HG03439 (cell line): ENCODE measurements at regions not wholly inside any gene's neighbourhood (a gene's known extent, or its start where the extent isn't known, plus 50 kb on each side); places are given as distances from the start of the nearest gene placed in this dataset.
"Not testable (repeated sequence)": the region's sequence is repeated elsewhere in the genome, so short reads cannot be mapped to it uniquely, and the experiment has no call there.

ENCODE experiments used
- ATAC-seq: cut with Tn5 transposase; IDR thresholded peaks from one replicate; pipeline ENCODE4 v1.9.1; 2021; ENCODE audit warnings: mild to moderate bottlenecking, moderate library complexity; ENCODE audit not compliant: unreplicated experiment

DNA sequence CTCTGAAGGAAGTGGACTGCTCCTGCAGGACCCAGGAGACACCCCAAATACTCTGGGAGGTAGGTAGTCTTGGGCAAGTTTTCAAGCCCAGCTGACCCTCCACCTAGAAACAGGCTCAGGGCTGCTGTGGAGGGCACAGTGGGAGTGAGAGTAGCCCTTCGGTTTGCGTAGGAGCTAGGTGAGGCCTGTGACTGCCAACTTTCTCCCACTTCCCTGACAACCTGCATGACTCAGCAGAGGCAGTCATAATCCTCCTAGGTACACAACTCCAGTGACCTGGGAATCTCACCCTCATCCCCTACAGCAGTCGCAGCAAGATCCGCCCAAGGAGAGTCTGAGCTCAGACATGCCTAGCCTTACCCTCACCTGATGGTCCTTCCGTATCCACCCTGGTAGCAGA is 439.1 kb downstream of the CNTNAP4 start:
- ATAC-seq = not testable (repeated sequence)

DNA sequence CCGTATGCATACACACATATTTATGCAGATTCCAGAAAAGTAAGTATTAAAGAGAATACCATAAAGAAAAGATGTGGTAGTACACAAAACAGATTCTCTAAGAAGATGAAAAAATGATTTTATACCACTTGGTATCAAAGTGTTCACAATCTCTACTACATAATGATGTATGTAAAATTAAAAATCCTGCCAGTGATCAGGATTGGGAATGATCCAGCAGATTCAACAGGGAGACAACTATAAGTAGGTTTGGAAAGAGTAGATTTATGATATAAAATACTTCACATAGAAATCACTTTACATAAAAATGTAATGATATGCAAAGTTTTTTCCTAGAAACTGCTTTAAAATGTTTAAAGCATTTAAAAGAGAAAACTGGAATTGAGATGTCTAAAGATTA is 447.0 kb downstream of the CNTNAP4 start:
- no peak for ATAC-seq

DNA sequence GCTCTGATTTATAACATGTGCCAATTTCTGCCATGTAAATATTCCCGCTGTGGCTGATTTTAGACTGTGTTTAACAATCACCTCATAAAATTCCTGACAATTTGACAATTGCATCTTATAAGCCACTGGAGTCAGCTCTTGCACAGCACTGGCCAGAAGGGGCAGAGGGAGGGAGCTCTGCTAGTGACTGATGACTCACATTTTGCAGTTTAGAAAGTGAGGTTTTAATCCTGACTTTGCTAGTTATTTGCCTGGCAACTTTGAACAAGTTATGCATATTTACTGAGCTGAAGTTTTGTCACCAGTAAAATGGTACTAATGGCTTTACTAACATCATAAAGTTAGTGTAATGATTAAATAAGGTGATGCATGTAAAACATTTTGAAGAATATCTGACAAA is 452.3 kb downstream of the CNTNAP4 start:
- ATAC-seq = no peak

DNA sequence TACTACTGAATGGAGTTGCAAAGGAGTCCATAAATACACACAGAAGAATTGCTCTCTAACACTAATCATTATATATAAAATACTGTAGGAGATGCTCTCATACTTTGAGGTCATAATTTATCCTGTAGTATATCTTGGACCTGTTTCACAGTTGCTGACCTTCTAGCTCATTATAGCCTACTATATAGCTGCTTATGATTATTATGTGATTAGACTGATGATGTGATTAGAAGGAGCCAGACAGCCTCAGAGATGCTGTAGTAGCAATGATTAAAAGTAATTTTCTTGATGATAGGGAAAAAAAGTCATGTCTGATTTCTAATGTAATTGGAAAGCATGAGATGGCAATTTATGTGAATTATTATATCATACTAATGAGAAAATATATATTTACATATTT is 455.7 kb downstream of the CNTNAP4 start:
- no peak for ATAC-seq

DNA sequence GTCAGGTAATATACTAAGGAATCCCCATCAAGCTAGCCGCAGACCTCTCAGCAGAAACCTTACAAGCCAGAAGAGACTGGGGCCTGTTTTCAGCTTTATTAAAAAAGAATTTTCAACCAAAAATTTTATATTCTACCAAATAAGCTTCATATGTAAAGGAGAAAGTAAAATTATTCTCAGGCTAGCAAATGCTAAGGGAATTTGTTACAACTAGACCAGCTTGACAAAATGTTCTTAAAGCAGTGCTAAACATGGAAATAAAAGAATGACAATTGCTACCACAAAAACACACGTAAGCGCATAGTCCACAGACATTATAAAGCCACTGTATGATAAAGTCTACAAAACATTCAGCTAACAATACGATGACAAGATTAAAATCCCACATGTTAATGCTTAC is 449.4 kb upstream of the MON1B start:
- ATAC-seq = no peak

DNA sequence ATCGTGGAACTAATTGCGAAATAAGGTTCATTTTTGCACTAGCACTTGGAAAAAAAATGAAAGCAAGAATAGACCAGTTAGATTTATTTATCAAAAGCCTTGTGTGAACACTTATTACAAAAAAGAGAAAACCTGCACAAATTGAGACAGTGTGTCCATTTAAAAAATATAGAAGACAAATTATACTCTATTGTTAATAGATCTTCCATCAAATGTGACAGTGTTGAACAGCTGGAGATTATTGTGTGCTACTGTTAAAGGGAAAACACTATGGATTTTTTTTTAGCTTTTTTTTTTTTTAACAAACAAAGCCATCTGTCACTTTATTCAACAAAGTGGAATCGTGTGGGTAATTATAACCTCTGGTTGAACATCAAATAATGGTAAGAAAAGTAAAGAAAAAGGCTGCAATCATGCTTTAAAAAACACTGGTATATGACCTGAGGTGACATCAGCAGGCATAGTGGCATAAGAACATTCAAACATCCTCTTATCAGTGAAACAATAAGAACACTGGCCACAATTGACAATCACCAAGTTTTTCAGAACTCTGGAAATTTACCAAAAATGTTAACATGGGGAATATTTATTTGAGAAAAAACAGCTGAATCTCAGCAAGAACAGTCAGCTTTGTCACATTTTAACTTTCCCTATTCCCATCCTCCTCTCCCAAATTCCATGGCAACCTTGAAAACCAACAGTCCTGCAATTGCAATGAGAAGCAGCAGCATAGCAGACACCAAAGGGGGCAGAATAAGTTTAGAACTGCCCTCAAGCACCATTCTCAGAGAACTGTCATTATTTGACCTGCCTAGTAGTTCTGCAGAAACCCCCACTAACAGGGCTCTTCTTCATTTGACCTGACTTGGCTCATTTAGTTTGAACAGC is 442.3 kb upstream of the MON1B start:
- ATAC-seq = no peak

DNA sequence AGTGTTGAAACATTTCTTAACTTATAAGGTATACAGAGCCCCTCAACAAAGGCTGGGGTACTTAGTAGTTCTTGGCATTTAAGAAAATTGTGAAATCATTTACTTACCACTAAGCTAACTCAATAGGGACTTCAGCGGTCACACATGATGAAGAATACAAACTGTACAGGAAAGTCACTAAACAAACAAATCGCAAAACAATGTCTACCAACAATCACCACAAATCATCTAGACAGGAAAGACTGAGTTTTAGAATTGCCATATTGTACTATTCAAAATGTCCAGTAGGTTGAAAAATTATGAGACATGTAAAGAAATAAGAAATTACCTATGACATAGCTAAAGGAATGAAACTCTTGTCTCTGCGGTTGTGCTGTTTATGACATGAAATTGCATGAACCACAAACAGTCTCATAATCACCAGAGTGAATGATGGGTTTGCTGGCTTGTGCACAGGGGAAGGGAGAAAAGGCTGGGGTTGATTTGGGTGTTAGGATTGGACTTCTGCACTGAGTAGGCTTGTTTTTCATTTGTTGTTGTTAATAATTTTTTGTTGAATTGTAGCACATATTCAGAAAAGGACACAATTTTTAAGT is 441.1 kb upstream of the MON1B start:
- ATAC-seq = no peak

DNA sequence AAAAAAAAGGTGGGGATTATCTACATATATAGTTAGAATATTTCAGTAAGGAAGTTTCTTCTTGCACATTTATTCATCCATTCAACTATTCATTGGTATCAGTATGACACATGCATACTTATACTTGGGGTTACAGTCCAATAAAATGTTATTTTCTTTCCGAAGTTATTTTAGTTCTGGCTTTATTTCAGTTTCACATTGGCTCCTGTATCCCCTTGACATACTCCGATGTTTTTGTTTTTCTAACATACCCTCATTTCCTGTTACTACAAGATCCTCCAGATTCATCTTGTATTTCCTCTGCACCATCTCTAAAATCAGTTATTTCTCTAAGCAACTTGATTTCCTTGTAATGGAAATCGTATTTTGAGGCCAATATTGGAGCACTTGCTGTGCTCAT is 435.5 kb upstream of the MON1B start:
- ATAC-seq = no peak

DNA sequence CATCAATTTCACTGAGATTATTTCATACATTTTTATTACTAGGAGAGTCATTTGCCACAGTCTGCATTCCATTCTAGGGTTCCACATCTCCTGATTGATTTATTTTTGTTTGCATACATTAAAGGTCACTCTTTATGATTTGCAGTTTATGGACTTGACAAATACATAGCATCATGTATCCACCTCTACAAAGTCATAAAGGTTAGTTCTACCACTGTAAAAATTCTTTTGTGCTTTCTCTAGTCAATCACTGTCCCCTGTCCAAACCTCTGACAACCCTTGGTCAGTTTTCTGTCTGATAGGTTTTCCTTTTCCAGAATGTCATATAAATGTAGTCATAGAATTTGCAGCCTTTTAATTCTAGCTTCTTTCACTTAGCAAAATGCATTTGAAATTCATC is 434.6 kb upstream of the MON1B start:
- no peak for ATAC-seq

DNA sequence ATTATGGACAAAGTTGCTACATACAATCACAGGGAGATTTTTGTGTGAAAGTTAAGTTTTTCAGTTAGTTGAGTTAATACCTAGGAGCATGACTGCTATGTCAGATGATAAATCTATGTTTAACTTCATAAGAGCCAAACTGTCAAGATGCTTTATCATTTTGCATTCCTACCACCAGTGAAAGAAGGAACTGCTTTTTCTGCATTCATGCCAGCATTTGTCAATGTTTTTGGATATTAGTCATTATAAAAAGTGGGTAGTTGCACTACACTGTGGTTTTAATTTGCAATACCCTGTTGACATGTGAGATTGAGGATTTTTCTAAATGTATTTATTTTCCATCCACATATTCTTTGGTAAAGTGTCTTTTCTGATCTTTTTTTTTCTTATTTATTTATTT is 434.0 kb upstream of the MON1B start:
- ATAC-seq = no peak

DNA sequence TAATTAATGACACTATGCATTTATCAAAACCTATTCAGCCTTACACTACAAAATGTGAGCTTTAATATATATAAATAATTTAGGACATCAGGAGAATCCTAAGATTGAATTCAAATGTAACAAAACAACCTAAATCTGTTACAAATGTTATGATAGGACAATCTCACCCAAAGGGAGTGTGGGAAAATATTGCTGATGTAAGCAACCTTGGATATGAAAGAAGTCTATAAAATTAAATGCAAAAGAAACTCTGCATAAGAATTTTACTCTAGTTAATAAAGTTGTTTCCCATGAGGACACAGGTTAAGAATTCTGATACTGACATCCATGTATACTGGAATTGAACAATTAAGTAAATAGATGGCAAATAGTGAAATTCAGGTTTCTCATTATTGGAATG is 424.5 kb upstream of the MON1B start:
- no peak for ATAC-seq

DNA sequence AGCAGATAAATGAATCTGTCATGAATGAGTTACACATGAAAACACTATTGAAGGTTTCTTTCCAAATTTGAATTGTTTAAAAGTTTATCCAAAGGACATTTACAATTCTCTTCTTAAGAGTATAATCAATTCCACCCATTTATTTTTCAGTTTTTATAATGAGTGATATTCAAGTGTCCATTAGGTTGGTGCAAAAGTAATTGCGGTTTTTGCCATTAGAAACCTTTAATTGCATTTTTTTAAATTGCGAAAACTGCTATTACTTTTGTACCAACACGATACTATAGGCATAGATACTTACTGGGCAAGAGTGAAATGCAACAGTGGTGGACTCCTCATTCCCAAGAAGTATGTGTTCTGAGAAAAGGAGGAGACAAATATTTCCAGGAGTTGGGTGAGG is 422.7 kb upstream of the MON1B start:
- ATAC-seq = no peak

DNA sequence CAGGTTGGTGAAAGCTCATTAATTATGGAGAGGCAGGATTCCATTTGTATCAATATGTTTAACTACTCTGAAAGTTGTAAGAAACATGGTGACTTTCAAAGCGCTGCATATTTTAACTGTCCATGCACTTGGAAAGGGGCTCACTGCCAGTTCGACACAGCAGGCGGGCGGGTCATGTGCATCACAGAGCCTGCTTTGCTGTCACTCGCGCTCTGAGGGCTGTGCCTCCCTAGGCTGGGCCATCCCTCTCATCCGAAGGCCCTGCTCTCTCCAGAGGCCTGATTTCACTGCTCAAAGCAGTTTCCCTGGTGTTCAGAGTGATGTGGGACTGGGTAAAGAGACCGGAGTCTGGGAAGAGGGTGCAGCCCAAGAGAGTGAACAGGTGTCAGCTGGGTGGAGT is 422.0 kb upstream of the MON1B start:
- ATAC-seq = no peak

DNA sequence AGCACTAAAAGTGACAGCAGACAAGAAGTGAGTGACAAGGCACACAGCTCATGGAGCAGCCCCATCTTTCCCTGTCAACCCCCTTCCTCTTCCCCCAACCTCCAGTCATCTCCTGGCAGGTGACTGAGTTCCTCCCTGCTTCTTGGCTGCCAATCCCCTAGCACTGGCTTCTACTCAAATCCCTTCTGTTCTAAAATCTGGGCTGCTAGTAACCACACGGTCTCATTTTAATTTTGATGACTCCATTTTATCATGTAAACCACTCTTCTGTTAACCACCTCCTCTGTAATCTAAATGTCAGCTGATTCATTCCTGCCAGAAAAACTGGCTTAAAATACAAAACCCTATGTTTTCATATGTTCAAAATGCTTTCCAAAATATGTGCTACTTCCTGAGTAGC is 419.8 kb upstream of the MON1B start:
- ATAC-seq = no peak

DNA sequence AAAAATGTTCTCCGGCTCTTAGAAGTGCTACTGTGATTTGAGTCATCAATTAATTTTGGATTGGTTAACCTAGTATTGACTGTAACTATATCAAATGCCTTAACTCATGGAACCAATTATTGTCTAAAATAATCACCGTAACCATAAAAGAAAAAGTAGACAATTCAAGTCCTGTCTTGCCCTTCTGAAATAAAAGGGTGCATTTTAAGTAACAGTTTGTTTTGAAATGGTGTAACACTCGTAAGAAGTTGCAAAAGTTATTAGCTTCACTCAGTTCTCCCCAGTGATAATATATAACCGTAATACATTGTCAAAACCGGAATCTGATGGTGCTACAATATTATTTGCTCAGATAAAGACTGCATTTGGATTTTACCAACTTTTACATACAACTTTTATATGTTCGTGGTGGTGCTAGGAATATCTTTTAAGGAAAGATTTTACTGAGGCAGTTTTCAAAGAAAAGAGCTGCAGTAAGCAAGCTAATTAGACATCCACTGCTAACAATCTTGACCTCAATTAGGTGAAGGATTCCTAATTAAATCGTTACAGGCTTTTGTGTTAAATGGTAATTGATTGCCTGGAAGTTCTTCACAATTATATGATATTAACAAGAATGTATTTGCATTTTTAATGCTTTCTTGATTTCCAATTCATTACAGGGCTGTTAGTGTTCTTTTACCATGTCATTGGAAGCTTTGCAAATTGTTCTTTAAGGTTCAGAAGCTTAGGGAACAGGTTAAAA is 413.1 kb upstream of the MON1B start:
- no peak for ATAC-seq

DNA sequence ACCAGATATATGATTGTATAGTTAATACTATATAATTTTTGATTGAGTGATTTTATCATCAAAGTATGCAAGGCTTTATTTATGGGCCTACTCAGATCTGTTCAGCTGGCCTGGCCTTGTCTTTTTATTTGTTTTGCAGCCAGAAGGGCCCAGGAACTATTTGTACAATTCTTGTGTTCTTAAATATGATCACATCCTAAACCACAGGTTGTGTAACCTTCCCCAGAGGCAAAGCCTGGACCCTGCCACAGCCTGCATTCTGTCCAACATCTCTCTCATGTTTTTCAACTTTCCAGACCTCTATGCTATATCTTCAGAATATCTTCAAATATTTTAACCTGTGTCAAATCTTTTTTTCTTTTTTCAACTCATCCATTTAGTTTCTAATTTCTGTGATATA is 410.4 kb upstream of the MON1B start:
- no peak for ATAC-seq

DNA sequence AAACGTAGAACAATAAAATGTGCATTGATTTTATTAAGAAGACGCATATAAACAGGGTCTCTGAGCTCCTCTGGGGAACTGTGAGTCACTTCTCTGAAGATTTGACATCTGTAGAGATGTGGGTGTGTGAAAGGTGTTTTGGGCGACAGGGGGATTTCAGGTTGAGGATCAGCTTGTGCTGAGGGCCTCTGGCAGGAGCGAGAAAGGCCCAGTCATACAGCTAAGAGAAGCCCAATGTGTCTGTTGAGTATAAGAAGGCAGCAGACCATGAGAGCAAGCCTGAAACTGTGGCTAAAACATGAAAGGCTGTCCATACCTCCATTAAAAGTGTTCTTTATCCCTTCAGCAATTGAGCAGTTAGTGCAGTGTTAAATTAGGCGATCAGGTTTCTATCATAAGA is 406.5 kb upstream of the MON1B start:
- ATAC-seq = no peak

DNA sequence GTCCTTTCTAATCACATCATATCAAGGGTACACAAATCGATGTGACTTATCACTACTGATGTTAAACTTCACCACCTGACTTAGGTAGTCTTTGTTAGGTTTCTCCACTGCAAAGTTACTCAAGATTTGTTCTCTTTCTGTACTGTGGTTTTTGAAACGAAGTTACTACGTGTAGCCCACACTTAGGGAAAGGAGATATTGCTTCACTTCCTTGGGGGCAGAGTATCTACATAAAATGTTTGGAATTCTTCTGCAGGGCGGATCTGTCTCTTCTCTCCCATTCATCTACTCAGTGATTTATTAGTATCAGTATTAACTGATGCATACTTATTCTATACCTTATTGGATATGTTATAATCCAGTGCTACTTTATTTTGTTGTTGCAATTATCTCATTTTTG is 403.6 kb upstream of the MON1B start:
- ATAC-seq = no peak

DNA sequence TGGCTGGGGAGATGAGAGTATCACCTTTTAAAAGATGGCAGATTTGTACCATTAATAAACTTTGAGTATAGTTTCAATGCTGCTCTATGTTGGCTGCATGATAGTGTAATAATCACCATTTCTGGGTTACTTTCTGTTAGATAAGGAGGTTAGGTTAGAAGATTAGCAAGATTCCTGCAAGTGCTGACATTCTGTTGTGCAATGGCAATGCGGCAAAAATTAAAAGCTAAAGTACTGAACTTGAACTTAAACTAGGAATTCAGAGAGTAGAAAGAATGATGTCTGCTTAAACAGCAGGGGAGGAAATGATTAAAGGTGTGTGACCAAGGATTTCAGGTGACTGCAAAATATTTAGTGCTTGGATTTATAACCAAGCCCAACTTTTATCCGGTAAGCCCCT is 399.8 kb upstream of the MON1B start:
- ATAC-seq = no peak

DNA sequence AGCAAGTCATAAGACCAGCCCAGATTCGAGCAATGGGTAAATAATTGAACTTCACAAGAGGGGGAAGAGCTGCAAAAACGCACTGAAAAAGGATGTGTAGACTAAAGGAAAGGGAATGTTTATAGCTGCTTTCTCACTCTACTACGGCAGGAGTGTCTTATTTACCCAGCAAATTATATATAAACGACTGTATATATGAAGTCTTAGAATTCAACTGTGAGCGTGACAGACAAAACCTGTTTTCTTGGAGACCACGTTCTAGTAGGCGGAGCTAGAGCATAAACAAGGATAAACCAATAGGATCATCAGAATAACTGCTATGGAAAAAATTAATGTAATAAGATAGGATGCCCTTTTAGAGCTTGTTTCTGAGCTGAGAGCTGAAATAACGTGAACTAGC is 394.6 kb upstream of the MON1B start:
- ATAC-seq = no peak

DNA sequence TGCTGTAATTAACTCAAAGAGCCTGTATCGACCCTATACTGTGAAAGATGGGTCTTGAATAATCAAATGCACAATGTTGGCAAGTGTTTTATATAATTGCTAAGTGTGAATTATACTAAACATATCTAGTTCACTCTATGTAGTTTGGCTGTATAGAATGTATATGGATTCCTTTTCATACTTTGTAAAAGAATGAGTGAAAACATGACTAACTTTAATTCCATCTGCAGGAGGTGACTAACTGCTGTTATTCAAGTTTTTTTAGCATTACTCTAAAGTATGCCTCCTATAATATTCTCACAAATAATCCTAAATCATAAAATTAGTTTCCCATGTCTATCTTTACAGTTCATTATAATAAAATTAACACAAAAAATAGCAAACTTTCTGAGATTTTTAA is 394.0 kb upstream of the MON1B start:
- ATAC-seq = no peak

DNA sequence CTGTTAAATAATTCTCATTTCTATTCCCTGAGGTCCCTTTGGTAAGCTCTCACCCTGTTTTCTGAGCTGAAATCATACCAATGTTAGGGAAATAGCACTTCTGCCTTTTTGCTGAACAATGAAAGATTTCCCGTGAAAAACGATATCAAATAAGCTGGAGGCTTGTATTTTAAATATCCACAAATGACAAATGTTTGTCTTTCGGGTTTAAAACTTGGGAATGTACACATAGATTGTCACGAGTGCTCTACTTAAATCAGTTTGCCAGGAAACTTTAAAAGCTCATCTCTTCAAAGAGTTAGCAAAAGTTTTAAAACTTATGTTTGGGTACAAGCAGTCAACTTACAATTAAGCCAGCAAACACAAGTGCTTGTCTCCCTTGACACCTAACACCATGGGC is 393.5 kb upstream of the MON1B start:
- ATAC-seq = no peak
